NCI-H226 (cell line): ENCODE measurements at regions not wholly inside any gene's neighbourhood (a gene's known extent, or its start where the extent isn't known, plus 50 kb on each side); places are given as distances from the start of the nearest gene placed in this dataset.
"Not testable (repeated sequence)": the region's sequence is repeated elsewhere in the genome, so short reads cannot be mapped to it uniquely, and the experiment has no call there.

Experiments
- DNase-seq: peaks from one replicate; pipeline ENCODE4 v3.0.0-alpha.2; 2015

DNA sequence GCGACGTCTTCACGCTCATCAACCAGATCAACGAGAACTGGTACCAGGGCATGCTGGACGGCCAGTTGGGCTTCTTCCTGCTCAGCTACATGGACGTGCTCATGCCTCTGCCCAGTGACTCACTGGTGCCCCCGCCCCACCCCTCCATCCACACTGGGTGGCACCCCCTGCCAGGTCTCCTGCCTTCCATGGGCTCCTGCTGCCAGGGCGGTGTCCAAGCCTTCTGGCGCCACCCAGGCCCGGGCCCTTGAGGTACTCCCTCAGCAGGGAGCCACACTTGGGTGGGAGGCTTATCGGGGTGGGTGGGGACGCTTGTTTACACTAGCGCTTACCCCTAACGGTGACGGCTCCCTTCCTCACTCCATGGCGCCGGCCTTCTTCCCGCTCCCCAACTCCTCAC is 148.2 kb downstream of the GOSR1 start:
- DNase-seq, result not testable (repeated sequence)

GRCh38 chr17:30624180-30624579 is 147.0 kb downstream of the GOSR1 start:
- DNase-seq, result not testable (repeated sequence)

DNA sequence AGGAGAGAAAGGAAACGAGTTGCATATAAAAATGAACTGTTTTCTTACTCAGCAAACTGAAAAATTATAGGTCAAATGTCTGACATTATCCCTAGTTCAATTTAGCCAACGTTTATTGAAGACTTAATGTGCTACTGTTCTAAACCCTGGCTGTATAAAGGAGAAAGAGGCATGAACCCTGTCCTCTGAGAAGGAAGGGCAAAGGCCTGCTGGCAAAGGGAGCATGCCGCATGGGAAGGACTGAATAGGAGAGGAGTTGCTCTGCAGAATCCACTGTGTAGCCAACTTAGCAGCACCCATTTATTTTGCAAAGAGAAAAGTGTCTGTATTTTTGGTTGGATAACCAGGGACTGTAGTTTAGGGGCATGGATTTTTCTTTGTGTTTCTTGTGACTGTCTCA is 132.5 kb downstream of the GOSR1 start:
- DNase-seq, result not testable (repeated sequence)

- no peak for DNase-seq
These were observed 128.3 kb downstream of the GOSR1 start for GRCh38 chr17:30605523-30605922.

DNA sequence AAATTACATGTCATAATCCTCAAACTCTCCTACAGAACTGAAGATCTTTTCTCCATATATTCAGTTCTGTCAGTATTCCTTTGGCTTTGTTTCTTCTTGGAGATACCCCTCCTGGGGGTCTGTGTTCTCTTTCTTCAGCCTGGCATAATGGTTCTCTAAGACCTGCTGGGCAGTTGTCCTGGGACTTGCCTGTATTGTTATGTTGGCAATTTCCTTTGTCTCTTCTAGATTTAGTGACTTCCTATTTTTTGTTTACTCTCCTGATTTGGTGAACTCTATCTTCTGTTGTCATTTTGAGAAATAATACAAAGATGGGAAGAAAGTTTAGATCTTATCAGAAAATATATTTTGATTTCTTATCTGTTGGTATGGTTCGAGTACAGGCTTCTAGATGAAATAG is 127.8 kb downstream of the GOSR1 start:
- DNase-seq, result no peak

- not testable (repeated sequence) for DNase-seq
These were observed 125.2 kb downstream of the GOSR1 start for GRCh38 chr17:30602396-30602795.

DNA sequence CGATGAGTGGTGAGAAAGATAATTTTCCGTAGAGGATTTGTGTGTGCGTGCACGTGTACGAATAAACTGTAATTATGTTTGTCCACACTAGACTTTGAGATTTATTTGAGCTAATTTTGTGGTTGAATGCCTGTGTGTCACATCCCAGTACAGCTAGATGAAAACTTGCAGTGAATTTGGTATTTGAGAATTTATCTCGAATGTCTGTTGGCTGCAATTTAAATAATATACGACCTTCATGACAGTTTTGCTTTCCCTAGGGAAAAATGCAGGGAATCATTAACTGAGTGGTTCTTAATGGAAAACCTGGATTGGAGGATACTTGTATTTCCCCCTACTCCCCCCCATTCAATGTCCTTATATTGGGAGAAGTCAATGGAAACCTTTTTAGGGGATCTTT is 124.8 kb downstream of the GOSR1 start:
- DNase-seq, result not testable (repeated sequence)

DNA sequence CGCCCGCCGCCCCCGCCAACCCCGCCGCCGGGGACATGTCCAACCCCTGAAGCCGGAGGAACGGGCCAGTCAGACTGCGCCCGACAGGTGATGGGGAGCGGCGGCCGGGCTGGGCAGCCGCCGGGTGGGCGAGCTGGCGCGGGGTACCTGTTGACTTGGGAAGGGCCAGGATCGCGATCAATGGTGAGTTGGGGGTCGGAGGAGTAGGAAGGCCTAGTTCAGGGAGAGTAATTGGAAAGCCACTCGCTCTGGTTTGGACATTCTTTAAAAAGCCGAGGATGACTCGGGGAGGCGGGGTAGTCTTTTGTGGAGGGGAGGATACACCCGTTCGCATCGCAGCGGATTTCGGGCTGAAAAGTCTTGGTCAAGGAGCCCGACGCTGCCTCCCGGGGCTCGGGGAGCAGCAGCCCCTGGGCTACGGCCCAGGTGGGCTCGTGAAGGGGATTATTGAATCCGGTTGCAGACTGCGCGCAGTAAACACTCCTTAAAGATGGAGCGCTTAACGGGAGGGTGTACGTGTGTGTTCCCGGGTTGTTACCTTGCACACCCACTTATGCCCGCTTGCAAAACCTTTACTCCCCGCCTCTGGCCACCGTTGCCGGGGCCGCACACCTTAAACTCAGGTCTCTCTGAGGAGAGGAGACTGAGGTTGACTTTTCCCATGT is 123.8 kb downstream of the GOSR1 start:
- peak; percentile 5 for DNase-seq

- peak; percentile 82 for DNase-seq
These were observed 123.0 kb downstream of the GOSR1 start for GRCh38 chr17:30600060-30600829.

GRCh38 chr17:30599428-30600059 is 122.3 kb downstream of the GOSR1 start:
- DNase-seq, result no peak

DNA sequence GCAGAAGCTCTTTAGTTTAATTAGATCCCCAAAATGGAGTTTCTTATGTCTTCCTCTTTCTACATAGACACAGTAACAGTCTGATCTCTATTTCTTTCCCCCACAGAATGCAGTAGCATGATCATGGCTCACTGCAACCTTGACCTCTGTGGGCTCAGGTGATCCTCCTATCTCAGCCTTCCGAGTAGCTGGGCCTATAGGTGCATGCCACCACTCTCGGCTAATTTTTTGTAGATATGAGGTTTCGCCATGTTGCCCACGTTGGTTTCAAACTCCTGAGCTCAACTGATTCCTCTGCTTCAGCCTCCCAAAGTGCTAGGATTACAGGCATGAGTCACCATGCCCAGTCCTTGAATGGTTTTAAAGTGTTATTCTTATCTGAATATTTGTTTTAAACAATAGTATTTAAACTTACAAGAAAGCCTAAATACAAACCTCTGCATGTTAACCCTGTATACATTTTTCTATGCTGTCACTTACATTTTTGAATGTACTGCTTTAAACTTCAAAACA is 120.6 kb downstream of the GOSR1 start:
- DNase-seq, result no peak

GRCh38 chr17:30596948-30597775 is 120.0 kb downstream of the GOSR1 start:
- DNase-seq, result not testable (repeated sequence)

GRCh38 chr17:30594953-30595371 is 117.8 kb downstream of the GOSR1 start:
- DNase-seq, result not testable (repeated sequence)

GRCh38 chr17:30594223-30594952 is 117.2 kb downstream of the GOSR1 start:
- DNase-seq, result no peak

DNA sequence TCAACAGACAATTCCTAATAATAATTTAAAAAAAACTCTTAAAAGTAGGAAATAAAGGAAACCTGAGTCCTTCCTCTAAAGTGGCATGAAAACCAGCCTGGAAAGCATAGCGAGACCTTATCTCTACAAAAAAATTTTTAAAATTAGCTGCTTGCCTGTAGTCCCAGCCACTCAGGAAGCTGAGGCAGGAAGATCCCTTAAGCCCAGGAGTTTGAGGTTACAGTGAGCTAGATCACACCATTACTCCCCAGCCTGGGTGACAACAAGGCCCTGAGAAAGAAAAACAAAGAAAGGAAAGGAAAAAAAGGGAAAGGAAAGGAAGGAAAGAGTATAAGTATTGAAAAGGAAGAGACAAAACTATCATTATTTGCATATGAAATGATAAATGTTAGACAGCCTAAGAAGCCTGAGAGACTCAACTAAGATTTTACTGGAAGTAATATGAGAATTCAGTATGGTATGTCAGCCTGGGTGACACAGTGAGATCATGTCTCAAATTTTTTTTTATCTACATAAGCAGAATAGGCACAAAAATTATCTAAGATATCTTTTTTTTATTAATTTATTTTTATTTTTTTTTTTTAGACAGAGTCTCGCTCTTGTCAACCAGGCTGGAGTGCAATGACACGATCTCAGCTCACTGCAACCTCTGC is 113.0 kb downstream of the GOSR1 start:
- DNase-seq, result no peak

- no peak for DNase-seq
These were observed 112.2 kb downstream of the GOSR1 start for GRCh38 chr17:30589431-30589830.

GRCh38 chr17:30588798-30589247 is 111.6 kb downstream of the GOSR1 start:
- DNase-seq, result no peak

- DNase-seq, result peak; percentile 52
These were observed 109.8 kb downstream of the GOSR1 start for GRCh38 chr17:30586818-30587595.

DNA sequence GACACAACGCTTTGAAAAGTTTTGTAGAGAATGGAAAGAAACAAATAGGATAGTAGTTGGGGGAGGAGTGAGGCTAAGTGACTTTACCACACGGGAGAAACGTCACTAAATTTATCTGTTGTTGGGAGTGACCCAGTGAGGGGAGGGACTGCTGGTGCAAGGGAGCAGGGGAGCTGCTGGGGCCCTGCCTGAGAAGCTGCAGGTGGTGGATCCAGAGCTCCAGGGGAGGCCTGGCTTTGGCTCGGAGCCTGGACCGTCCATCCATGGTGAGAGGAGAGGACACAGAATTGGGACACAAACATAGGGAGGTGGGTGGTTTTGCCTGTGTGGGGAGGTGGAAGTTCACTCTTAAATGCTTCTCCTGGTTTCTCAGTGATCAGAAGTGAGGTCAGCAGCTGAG is 107.6 kb downstream of the GOSR1 start:
- no peak for DNase-seq

- DNase-seq, result no peak
These were observed 103.7 kb downstream of the GOSR1 start for GRCh38 chr17:30580916-30581315.
